ENCODE measurements at regions not wholly inside any gene's neighbourhood (a gene's known extent, or its start where the extent isn't known, plus 50 kb on each side); places are given as distances from the start of the nearest gene placed in this dataset.

- 76 to 87% methylated on average over 4 of the region's 4 CpGs for WGBS, 2 donors
- TF ChIP-seq CTCF (IDR thresholded peaks at IDR 0.05; ENCODE audit: control extremely low read depth, extremely low read depth), result no peak
- H3K4me1 ChIP-seq (ENCODE audit: control insufficient read depth in 5 of 5, insufficient read depth in 5 of 5, low read length in 5 of 5), result no peaks in the 10 kb centered on the region
- no peak overlapping the region for H3K27ac ChIP-seq (ENCODE audit: low read depth in 1 of 2, low read length in 1 of 2)
- no peak for DNase-seq
- no peaks in the 10 kb centered on the region for H3K9me3 ChIP-seq (ENCODE audit: control insufficient read depth in 4 of 4, insufficient read depth in 3 of 4, low read length in 3 of 4)
- no peaks in the 10 kb centered on the region for H3K27me3 ChIP-seq (ENCODE audit: control insufficient read depth in 3 of 3, insufficient read depth in 3 of 3, low read length in 2 of 3)
- no peak overlapping the region for H3K9ac ChIP-seq (ENCODE audit: insufficient read depth in 1 of 2, low read length in 2 of 2)
- ATAC-seq (ENCODE audit: insufficient read depth, low FRiP score), result no peak
- no peak overlapping the region for H3K4me3 ChIP-seq
- no peaks in the 10 kb centered on the region for H3K36me3 ChIP-seq (ENCODE audit: control insufficient read depth in 4 of 4, insufficient read depth in 4 of 4, low read length in 4 of 4)
Measured at GRCh38 chr10:86592413-86592812, 61.9 kb upstream of the OPN4 start.

- no peak overlapping the region for H3K9ac ChIP-seq (ENCODE audit: insufficient read depth in 1 of 2, low read length in 2 of 2)
- no peaks in the 10 kb centered on the region for H3K27me3 ChIP-seq (ENCODE audit: control insufficient read depth in 3 of 3, insufficient read depth in 3 of 3, low read length in 2 of 3)
- no peaks in the 10 kb centered on the region for H3K4me1 ChIP-seq (ENCODE audit: control insufficient read depth in 5 of 5, insufficient read depth in 5 of 5, low read length in 5 of 5)
- DNase-seq, result no peak
- 71 to 74% methylated on average over 5 of the region's 5 CpGs for WGBS, 2 donors
- TF ChIP-seq CTCF (IDR thresholded peaks at IDR 0.05; ENCODE audit: control extremely low read depth, extremely low read depth), result no peak
- no peak overlapping the region for H3K27ac ChIP-seq (ENCODE audit: low read depth in 1 of 2, low read length in 1 of 2)
- no peak for ATAC-seq (ENCODE audit: insufficient read depth, low FRiP score)
- H3K4me3 ChIP-seq, result no peak overlapping the region
- no peaks in the 10 kb centered on the region for H3K36me3 ChIP-seq (ENCODE audit: control insufficient read depth in 4 of 4, insufficient read depth in 4 of 4, low read length in 4 of 4)
- H3K9me3 ChIP-seq (ENCODE audit: control insufficient read depth in 4 of 4, insufficient read depth in 3 of 4, low read length in 3 of 4), result no peaks in the 10 kb centered on the region
Measured at GRCh38 chr10:86594535-86594934, 59.8 kb upstream of the OPN4 start.

DNA sequence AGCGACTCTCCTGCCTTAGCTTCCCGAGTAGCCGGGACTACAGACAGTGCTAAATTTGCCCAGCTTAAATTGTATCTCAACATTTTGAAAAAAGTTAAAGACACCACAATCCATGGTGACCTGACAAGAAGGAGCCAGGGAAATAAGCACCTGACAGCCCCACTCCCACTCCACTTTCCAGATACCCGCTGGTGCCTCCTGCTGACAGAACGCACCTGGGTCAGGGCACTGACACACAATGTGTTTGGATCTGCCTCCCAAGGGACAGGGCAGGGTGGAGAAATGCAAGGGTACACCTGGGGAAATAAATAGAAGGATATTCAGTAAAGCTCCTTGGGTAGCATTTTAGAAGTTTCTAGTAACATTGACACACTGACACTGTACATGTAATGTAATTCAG is 58.9 kb upstream of the OPN4 start:
- H3K9ac ChIP-seq (ENCODE audit: insufficient read depth in 1 of 2, low read length in 2 of 2), result no peak overlapping the region
- H3K36me3 ChIP-seq (ENCODE audit: control insufficient read depth in 4 of 4, insufficient read depth in 4 of 4, low read length in 4 of 4), result no peaks in the 10 kb centered on the region
- no peaks in the 10 kb centered on the region for H3K27me3 ChIP-seq (ENCODE audit: control insufficient read depth in 3 of 3, insufficient read depth in 3 of 3, low read length in 2 of 3)
- WGBS, 2 donors, result 93 to 97% methylated on average over 5 of the region's 5 CpGs
- H3K9me3 ChIP-seq (ENCODE audit: control insufficient read depth in 4 of 4, insufficient read depth in 3 of 4, low read length in 3 of 4), result no peaks in the 10 kb centered on the region
- no peak for DNase-seq
- H3K27ac ChIP-seq (ENCODE audit: low read depth in 1 of 2, low read length in 1 of 2), result no peak overlapping the region
- no peaks in the 10 kb centered on the region for H3K4me1 ChIP-seq (ENCODE audit: control insufficient read depth in 5 of 5, insufficient read depth in 5 of 5, low read length in 5 of 5)
- H3K4me3 ChIP-seq, result no peak overlapping the region
- no peak for TF ChIP-seq CTCF (IDR thresholded peaks at IDR 0.05; ENCODE audit: control extremely low read depth, extremely low read depth)
- no peak for ATAC-seq (ENCODE audit: insufficient read depth, low FRiP score)

GRCh38 chr10:86596266-86596665 is 58.1 kb upstream of the OPN4 start:
- H3K4me1 ChIP-seq (ENCODE audit: control insufficient read depth in 5 of 5, insufficient read depth in 5 of 5, low read length in 5 of 5), result no peaks in the 10 kb centered on the region
- 85 to 86% methylated on average over 3 of the region's 3 CpGs for WGBS, 2 donors
- H3K9me3 ChIP-seq (ENCODE audit: control insufficient read depth in 4 of 4, insufficient read depth in 3 of 4, low read length in 3 of 4), result peaks cover 0 to 1% (median 0%) of the 10 kb centered on the region in 4 donors
- H3K36me3 ChIP-seq (ENCODE audit: control insufficient read depth in 4 of 4, insufficient read depth in 4 of 4, low read length in 4 of 4), result no peaks in the 10 kb centered on the region
- H3K27me3 ChIP-seq (ENCODE audit: control insufficient read depth in 3 of 3, insufficient read depth in 3 of 3, low read length in 2 of 3), result no peaks in the 10 kb centered on the region
- no peak overlapping the region for H3K27ac ChIP-seq (ENCODE audit: low read depth in 1 of 2, low read length in 1 of 2)
- no peak overlapping the region for H3K9ac ChIP-seq (ENCODE audit: insufficient read depth in 1 of 2, low read length in 2 of 2)
- TF ChIP-seq CTCF (IDR thresholded peaks at IDR 0.05; ENCODE audit: control extremely low read depth, extremely low read depth), result no peak
- no peak overlapping the region for H3K4me3 ChIP-seq
- DNase-seq (no peak), ATAC-seq (ENCODE audit: insufficient read depth, low FRiP score) (no peak)
